Loucy (cell line): ENCODE measurements at regions not wholly inside any gene's neighbourhood (a gene's known extent, or its start where the extent isn't known, plus 50 kb on each side); places are given as distances from the start of the nearest gene placed in this dataset.

Experiments used
- H2AFZ ChIP-seq: fragments of 200-600 bp; sonication (generic); 2 replicates; pipeline ENCODE4 v1.6.0; 2016; ENCODE audit warnings: antibody characterized with exemption, mild to moderate bottlenecking, low read length, moderate library complexity
- H3F3A ChIP-seq: fragments of 200-600 bp; 2 replicates; pipeline ENCODE4 v1.6.0; 2016; ENCODE audit warnings: antibody characterized with exemption, low read depth, mild to moderate bottlenecking
- H3K27me3 ChIP-seq: fragments of 200-600 bp; sonication (generic); 2 replicates; pipeline ENCODE4 v1.6.1; 2014; ENCODE audit warnings: low read length, mild to moderate bottlenecking; ENCODE audit not compliant: insufficient read depth, poor library complexity, severe bottlenecking
- H3K36me3 ChIP-seq: fragments of 200-600 bp; sonication (generic); 2 replicates; pipeline ENCODE4 v1.6.1; 2016; ENCODE audit warnings: low read length; ENCODE audit not compliant: insufficient read depth
- H3K4me1 ChIP-seq: fragments of 200-600 bp; sonication (generic); 2 replicates; pipeline ENCODE4 v1.5.1; 2014; ENCODE audit warnings: low read length, mild to moderate bottlenecking; ENCODE audit not compliant: insufficient read depth, poor library complexity, severe bottlenecking
- H3K4me2 ChIP-seq: fragments of 200-600 bp; sonication (generic); 2 replicates; pipeline ENCODE4 v1.6.0; 2014; ENCODE audit warnings: antibody characterized with exemption, low read length, low read depth, mild to moderate bottlenecking; ENCODE audit not compliant: poor library complexity, severe bottlenecking
- H3K4me3 ChIP-seq: fragments of 200-600 bp; sonication (generic); 2 replicates; pipeline ENCODE4 v1.5.1; 2014; ENCODE audit warnings: low read length, mild to moderate bottlenecking, mixed read lengths; ENCODE audit not compliant: poor library complexity, severe bottlenecking
- H3K79me2 ChIP-seq: fragments of 200-600 bp; sonication (generic); 2 replicates; pipeline ENCODE4 v1.6.1; 2014; ENCODE audit warnings: low read length; ENCODE audit not compliant: insufficient read depth
- H3K9ac ChIP-seq: fragments of 200-600 bp; sonication (generic); 2 replicates; pipeline ENCODE4 v1.6.0; 2014; ENCODE audit warnings: mild to moderate bottlenecking, low read depth, low read length, moderate library complexity; ENCODE audit not compliant: poor library complexity, severe bottlenecking
- H3K9me2 ChIP-seq: fragments of 200-600 bp; sonication (generic); replicated peaks from 2 replicates; pipeline ENCODE4 v1.6.1; 2016; ENCODE audit warnings: low read depth, low read length, mixed read lengths
- H3K9me3 ChIP-seq: fragments of 200-600 bp; sonication (generic); 2 replicates; pipeline ENCODE4 v1.6.1; 2014; ENCODE audit warnings: mild to moderate bottlenecking, antibody characterized with exemption, low read length, low read depth; ENCODE audit not compliant: insufficient read depth
- H4K20me1 ChIP-seq: fragments of 200-600 bp; sonication (generic); 2 replicates; pipeline ENCODE4 v1.6.0; 2014; ENCODE audit warnings: antibody characterized with exemption, low read length, mild to moderate bottlenecking; ENCODE audit not compliant: insufficient read depth, poor library complexity, severe bottlenecking
- CTCF ChIP-seq: fragments of 200-600 bp; sonication (generic); conservative IDR thresholded peaks from 2 replicates; pipeline ENCODE4 v1.5.1; 2014; ENCODE audit warnings: mild to moderate bottlenecking, antibody characterized with exemption, low read length
- EZH2phosphoT487 ChIP-seq: fragments of 200-600 bp; IDR thresholded peaks from 2 replicates; pipeline ENCODE4 v1.6.1; 2018; ENCODE audit warnings: antibody characterized with exemption, mild to moderate bottlenecking, moderate library complexity, borderline replicate concordance

GRCh38 chr5:109570362-109570874, 119.3 kb upstream of the MAN2A1 start:
- Histone ChIP-seq H3K36me3 (no peaks in the 10 kb centered on the region), H3F3A (no peaks in the 10 kb centered on the region), H3K27me3 (no peaks in the 10 kb centered on the region), H3K4me1 (no peaks in the 10 kb centered on the region), H3K4me2 (no peak overlapping the region), H3K9me2 (no peaks in the 10 kb centered on the region), H3K9me3 (no peaks in the 10 kb centered on the region), H2AFZ (no peak overlapping the region), H3K4me3 (no peak overlapping the region), H3K9ac (no peak overlapping the region), H4K20me1 (no peaks in the 10 kb centered on the region), H3K79me2 (no peaks in the 10 kb centered on the region)
- no peak for TF ChIP-seq EZH2phosphoT487
- no peak for TF ChIP-seq CTCF

GRCh38 chr5:109567374-109568044, 122.2 kb upstream of the MAN2A1 start:
- Histone ChIP-seq H3K9ac (no peak overlapping the region), H3K4me3 (no peak overlapping the region), H3K27me3 (no peaks in the 10 kb centered on the region), H3F3A (no peaks in the 10 kb centered on the region), H3K4me2 (no peak overlapping the region), H3K36me3 (no peaks in the 10 kb centered on the region), H3K9me3 (no peaks in the 10 kb centered on the region), H3K9me2 (no peaks in the 10 kb centered on the region), H3K79me2 (no peaks in the 10 kb centered on the region), H2AFZ (no peak overlapping the region), H4K20me1 (no peaks in the 10 kb centered on the region), H3K4me1 (no peaks in the 10 kb centered on the region)
- TF ChIP-seq EZH2phosphoT487 = no peak
- TF ChIP-seq CTCF = no peak

- Histone ChIP-seq H3K9me3 (no peaks in the 10 kb centered on the region), H3K79me2 (no peaks in the 10 kb centered on the region), H3K9me2 (no peaks in the 10 kb centered on the region), H3K36me3 (no peaks in the 10 kb centered on the region), H2AFZ (no peak overlapping the region), H3F3A (no peaks in the 10 kb centered on the region), H3K9ac (no peak overlapping the region), H3K4me3 (no peak overlapping the region), H3K27me3 (no peaks in the 10 kb centered on the region), H3K4me2 (no peak overlapping the region), H4K20me1 (no peaks in the 10 kb centered on the region), H3K4me1 (no peaks in the 10 kb centered on the region)
- no peak for TF ChIP-seq CTCF
Observed at GRCh38 chr5:109566361-109566760, 123.4 kb upstream of the MAN2A1 start.
